CD4-positive, alpha-beta T cell treated with Interleukin-1 beta for 1 hour (primary cell): ENCODE measurements at regions not wholly inside any gene's neighbourhood (a gene's known extent, or its start where the extent isn't known, plus 50 kb on each side); places are given as distances from the start of the nearest gene placed in this dataset.
A peak's percentile ranks its signal among the peaks of the same experiment; 100 is the strongest.

Experiments used
- DNase-seq, 2 donors: peaks; one replicate each; pipeline ENCODE4 v3.0.0-alpha.2; 2020 to 2022

- no peak for DNase-seq
These were observed 71.2 kb upstream of the POMGNT2 start for GRCh38 chr3:43177085-43177484.

- DNase-seq, result no peak
These were observed 70.8 kb upstream of the POMGNT2 start for GRCh38 chr3:43176666-43177065.

- DNase-seq, result no peak
These were observed 69.7 kb upstream of the POMGNT2 start for GRCh38 chr3:43175541-43175940.

DNA sequence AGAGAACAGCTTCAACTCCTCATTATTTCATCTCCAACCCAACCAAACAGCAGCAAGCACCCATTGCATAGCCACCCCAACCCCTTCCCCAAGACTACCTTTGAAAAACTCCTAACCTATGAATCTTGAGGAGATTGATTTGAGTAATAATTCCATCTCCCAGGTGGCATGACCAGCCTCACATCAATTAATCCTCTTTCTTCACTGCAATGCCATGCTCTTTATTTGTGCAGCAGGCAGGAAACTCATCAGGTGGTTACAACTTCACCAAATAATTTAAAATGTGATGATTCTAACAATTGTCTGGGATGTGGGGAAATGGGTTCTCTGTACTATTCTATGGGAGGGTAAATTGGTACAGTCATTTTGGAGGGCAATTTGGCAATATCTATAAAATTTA is 68.1 kb upstream of the POMGNT2 start:
- DNase-seq, result no peak

- no peak for DNase-seq
These were observed 65.9 kb upstream of the POMGNT2 start for GRCh38 chr3:43171748-43172147.

DNA sequence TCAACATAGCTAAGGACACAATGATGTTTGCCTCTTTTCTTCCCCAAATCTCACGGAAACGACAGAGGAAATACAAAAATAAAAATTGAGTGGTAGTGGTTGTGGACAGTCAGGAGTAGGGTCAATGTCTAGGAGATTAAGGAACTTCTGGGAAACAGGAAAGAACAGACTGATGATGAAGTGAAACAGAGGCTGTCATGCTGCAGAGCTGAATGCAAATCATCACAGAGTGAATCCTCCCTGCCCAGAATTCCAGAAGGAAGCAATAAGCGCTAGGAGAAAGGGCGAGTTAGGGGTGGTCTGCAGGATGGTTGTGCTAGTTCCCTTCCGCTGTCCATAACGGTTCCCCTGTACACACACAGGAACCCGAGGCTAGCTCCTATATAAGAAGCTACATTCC is 64.7 kb upstream of the POMGNT2 start:
- DNase-seq, result no peak

GRCh38 chr3:43169987-43170386 is 64.1 kb upstream of the POMGNT2 start:
- no peak for DNase-seq

GRCh38 chr3:43166406-43166805 is 60.5 kb upstream of the POMGNT2 start:
- no peak for DNase-seq

DNA sequence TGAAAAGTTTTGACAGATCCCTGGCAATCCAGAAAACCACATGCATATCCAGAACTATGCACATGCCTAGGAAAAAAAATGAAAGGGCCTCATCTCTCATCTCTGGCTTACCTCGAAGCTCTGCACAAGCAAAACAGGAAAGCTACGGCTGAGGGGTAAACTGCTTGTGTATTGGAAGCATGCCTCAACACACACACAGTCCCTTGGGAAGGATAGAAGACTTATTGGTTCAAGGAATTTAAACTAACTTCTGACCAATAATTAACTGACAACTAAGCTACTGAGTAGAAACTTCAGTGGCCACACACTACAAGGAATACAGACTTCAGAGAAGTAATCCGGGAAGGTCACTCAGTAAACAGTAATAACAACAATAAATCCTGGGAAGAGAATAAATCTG is 59.9 kb upstream of the POMGNT2 start:
- no peak for DNase-seq

- DNase-seq, result no peak
These were observed 58.1 kb upstream of the POMGNT2 start for GRCh38 chr3:43163895-43164493.

- peak; percentile 54 to 66 for DNase-seq
These were observed 56.6 kb upstream of the POMGNT2 start for GRCh38 chr3:43162230-43163084.

DNA sequence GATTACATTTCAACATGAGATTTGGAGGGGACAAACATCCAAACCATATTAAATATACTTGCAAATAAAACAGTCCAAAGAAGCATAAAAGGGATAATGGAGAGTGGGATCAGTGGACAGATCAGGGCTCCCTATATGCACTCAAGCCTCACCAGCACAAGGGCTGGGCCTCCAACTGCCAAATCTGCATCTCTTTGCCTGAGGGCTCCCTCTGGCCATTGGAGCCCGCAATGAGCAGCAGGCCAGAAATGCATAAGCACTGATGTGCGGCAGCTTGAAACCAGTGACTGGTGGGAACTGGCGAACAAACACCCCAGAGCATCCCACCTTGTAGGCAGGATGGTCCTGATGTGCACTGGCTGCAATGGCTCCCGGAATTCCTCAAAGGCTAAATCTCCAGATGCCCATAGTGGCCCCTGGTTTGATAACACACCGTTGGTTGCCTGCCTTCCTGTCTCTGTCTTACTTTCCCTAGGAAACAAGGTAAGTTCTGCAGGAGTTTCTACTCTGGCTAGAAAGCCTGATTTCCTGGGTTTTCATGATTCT is 55.9 kb upstream of the POMGNT2 start:
- no peak for DNase-seq

- DNase-seq, result no peak
These were observed 54.8 kb upstream of the POMGNT2 start for GRCh38 chr3:43160664-43161063.

- DNase-seq, result no peak
These were observed 54.0 kb upstream of the POMGNT2 start for GRCh38 chr3:43159876-43160255.

DNA sequence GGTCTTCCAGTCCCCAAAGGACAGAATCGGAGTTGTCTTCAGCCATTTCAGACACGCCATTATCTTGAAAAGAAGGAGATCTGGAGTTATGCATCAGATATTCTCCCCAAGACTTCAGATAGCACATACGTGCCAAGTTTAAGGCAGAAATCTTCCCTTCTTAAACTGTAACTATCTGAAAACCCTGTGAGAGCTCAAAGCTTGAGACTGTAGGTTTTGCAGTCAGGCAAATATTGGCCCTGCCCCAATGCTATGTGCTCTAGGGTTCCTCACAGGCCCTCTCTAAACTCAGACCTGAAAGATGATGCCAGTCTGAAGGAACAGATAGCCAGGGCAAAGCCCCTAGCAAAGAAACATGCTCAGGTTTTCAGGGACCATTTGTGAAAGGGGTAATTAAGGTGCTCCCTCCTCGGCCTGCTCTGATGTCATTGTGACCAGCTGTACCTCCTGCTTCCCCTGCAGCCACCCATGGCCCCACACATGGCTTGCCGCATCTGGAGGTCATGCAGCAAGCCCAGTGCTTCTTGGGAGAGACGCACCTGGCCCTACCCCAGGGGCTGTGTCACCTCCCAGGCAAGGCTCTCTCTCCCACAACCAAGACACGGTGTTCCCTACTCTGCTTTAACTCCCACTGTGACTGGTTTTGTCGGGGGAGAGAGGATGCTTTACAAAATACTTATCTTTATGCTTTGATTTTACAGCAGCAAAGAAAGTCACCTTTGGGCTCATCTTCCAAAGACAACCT is 53.4 kb upstream of the POMGNT2 start:
- DNase-seq, result no peak

- no peak for DNase-seq
These were observed 51.1 kb upstream of the POMGNT2 start for GRCh38 chr3:43156812-43157455.

DNA sequence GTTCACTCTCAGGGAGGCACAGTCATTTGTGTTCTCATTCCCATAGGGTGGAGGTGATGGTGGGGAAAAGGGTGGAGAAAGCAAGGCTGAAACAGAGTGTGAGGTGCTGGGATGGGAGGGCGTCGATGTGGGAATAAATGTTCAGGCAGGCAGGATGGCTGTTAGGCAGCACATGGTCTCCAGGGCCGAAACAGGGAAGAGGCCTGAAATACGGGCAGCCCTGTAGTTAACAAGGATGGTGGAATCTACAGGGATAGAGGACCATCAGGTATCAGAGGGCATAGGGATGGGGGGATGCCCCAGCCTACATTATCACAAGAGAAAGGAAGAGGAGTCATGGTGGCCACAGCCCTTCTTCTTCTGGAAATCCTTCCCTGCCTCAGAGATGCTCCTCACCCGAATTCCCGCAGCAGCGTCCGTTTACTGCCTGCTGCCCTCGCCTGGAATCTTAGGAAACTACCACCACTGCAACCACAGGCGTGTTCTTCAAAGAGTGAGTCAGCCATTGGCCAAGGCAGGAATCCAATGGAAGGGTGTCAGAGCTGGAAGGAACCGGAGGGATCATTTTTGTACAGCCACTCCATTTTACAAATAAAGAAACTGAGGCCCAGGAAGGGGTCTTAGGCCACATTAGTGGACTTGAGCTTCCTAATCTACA is 49.7 kb upstream of the POMGNT2 start:
- DNase-seq, result no peak
